ENCODE measurements at regions not wholly inside any gene's neighbourhood (a gene's known extent, or its start where the extent isn't known, plus 50 kb on each side); places are given as distances from the start of the nearest gene placed in this dataset.
"Not testable (repeated sequence)": the region's sequence is repeated elsewhere in the genome, so short reads cannot be mapped to it uniquely, and the experiment has no call there.

DNA sequence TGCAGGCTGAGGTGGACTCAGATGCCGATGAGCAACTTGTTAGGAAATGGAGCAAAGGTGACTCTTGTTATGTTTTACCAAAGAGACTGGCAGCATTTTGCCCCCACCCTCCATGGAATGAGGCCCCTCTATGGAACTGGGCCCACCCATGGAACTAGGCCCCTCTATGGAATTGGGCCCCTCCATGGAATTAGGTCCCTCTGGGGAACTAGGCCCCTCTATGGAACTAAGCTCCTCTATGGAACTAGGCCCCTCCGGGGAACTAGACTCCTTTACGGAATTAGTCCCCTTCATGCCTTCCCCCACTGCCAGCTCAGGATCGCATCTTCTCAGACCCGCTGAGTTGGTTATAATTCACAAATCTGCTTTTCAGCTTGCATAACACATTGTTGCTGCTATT, 144.9 kb downstream of the THBS2 start:
- TF ChIP-seq, protein P1, sequence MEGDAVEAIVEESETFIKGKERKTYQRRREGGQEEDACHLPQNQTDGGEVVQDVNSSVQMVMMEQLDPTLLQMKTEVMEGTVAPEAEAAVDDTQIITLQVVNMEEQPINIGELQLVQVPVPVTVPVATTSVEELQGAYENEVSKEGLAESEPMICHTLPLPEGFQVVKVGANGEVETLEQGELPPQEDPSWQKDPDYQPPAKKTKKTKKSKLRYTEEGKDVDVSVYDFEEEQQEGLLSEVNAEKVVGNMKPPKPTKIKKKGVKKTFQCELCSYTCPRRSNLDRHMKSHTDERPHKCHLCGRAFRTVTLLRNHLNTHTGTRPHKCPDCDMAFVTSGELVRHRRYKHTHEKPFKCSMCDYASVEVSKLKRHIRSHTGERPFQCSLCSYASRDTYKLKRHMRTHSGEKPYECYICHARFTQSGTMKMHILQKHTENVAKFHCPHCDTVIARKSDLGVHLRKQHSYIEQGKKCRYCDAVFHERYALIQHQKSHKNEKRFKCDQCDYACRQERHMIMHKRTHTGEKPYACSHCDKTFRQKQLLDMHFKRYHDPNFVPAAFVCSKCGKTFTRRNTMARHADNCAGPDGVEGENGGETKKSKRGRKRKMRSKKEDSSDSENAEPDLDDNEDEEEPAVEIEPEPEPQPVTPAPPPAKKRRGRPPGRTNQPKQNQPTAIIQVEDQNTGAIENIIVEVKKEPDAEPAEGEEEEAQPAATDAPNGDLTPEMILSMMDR (IDR thresholded peaks at IDR 0.05; ENCODE audit: insufficient read depth, low read depth, low read length, missing control alignments): no peak
- H3K4me3 ChIP-seq (ENCODE audit: low read depth, low read length): no peak overlapping the region
- no peak for DNase-seq (ENCODE audit: low read depth)

DNA sequence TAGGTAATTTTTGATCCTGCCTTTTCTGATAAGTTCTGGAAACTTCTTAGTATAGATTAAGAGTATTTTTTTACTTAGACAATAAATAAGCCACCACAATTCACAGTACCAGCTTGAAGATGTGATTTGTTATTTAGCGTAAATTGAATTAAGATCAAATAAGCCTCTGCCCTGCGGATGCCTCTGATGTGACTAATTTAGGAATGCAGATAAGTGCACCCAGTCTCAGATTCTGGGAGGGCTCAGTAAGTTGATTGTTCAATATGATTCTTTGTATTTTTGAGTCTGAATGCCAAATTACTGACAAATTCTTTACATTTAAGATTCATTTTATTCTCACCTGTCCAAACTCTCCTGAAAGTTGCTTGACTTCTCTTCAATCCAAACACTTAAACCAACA, 147.5 kb downstream of the THBS2 start:
- no peak for DNase-seq (ENCODE audit: low read depth)
- TF ChIP-seq, protein P1 (IDR thresholded peaks at IDR 0.05; ENCODE audit: insufficient read depth, low read depth, low read length, missing control alignments): no peak
- H3K4me3 ChIP-seq (ENCODE audit: low read depth, low read length): no peak overlapping the region

GRCh38 chr6:169101981-169102380, 151.7 kb downstream of the THBS2 start:
- H3K4me3 ChIP-seq (ENCODE audit: low read depth, low read length): no peak overlapping the region
- TF ChIP-seq, protein P1 (IDR thresholded peaks at IDR 0.05; ENCODE audit: insufficient read depth, low read depth, low read length, missing control alignments): no peak
- no peak for DNase-seq (ENCODE audit: low read depth)

DNA sequence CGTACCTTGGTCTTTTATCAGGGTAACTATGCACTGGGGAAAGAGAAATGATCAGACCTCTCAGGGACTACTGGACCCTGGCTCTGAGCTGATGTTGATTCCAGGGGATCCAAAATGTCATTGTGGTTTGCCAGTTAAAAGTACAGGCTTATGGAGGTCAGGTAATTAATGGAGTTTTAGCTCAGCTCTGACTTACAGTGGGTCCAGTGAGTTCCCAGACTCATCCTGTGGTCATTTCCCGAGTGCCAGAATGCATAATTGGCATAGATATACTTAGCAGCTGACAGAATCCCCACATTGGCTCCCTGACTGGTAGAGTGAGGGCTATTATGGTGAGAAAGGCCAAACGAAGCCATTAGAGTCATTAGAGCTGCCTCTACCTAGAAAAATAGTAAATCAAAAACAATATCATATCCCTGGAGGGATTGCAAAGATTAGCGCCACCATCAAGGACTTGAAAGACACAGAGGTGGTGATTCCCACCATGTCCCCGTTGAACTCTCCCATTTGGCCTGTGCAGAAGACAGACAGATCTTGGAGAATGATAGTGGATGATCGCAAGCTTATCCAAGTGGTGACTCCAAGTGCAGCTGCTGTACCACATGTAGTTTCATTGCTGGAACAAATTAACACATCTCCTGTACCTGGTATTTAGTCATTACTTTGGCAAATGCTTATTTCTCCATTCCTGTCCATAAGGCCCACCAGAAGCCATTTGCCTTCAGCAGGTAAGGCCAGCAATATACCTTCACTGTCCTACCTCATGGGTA, 152.4 kb downstream of the THBS2 start:
- no peak overlapping the region for H3K4me3 ChIP-seq (ENCODE audit: low read depth, low read length)
- DNase-seq (ENCODE audit: low read depth): no peak
- TF ChIP-seq, protein P1 (IDR thresholded peaks at IDR 0.05; ENCODE audit: insufficient read depth, low read depth, low read length, missing control alignments): no peak

DNA sequence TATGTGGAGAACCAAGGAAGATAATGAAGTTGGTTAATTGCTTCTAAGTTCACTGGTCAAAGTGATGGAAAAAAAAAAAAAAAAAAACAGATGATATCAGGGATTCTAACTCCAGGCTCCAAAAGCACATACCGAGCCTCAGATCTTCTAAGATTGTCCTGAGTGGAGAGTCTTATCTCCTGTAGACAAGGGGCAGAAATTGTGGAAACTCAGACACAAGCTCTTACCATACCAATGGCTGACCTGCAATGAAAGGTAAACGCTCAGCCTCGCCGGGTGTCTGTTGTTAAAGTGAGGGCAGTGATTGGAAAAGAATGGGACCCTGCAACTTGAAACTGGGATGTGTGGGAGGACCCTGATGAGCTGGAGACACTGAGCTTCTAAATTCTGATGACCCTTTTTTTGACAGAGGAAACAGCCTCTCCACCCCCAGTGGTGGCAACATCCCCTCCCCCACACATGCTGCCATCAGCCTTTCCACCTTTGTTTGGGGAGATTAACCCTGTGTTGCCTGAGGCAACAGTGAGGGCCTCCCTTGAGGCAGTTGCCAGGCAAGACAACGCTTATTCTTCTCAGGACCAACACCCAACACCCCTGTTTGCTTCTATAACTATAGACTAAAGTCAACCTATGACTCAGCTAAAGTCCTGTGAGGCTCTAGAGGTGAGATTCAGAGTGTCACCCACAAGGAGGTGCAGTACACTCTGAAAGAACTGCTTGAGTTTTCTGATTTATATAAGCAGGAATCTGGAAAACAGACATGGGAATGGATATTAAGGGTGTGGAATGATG, 154.0 kb downstream of the THBS2 start:
- H3K4me3 ChIP-seq (ENCODE audit: low read depth, low read length): no peak overlapping the region
- TF ChIP-seq, protein P1 (IDR thresholded peaks at IDR 0.05; ENCODE audit: insufficient read depth, low read depth, low read length, missing control alignments): no peak
- DNase-seq (ENCODE audit: low read depth): no peak

- not testable (repeated sequence) for H3K4me3 ChIP-seq (ENCODE audit: low read depth, low read length); DNase-seq (ENCODE audit: low read depth)
These were observed 155.0 kb downstream of the THBS2 start for GRCh38 chr6:169098651-169099050.

GRCh38 chr6:169098116-169098515, 155.5 kb downstream of the THBS2 start:
- no peak for DNase-seq (ENCODE audit: low read depth)
- no peak overlapping the region for H3K4me3 ChIP-seq (ENCODE audit: low read depth, low read length)
- TF ChIP-seq, protein P1 (IDR thresholded peaks at IDR 0.05; ENCODE audit: insufficient read depth, low read depth, low read length, missing control alignments): no peak
